ENCODE measurements at regions not wholly inside any gene's neighbourhood (a gene's known extent, or its start where the extent isn't known, plus 50 kb on each side); places are given as distances from the start of the nearest gene placed in this dataset.

DNA sequence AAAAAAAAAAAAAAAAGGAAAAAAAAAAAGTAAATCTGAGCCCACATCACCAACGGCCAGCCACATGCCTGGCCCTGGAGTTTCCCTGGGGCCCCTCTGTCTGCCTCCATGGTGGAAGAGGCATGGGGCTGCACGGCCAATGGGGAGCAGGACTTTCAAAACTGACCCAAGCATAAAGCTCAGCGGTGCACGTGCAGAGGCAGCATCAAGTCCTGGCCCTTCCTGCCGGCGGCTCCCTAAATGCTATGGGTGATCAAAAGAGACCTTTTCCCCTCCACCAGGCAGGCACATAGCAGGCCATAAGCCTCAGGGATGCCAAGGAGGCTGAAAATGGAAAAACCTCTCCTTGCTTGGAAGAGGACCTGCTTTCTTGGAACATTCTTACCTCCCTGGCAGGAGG is 94.3 kb downstream of the OAT start:
- H3K27me3 ChIP-seq (replicated peaks in 1 of 2; ENCODE audit: control insufficient read depth in 2 of 2, insufficient read depth in 2 of 2, low read length in 1 of 2): no peaks in the 10 kb centered on the region
- intact Hi-C loops (cut with micrococcal nuclease; ENCODE audit: unreplicated experiment): no loop called here
- H3K4me1 ChIP-seq (ENCODE audit: control insufficient read depth, insufficient read depth, low read length): no peaks in the 10 kb centered on the region
- ATAC-seq (no peak), FAIRE-seq (no peak), DNase-seq (ENCODE audit: low read depth, low spot score) (no peak)
- no peaks in the 10 kb centered on the region; the same call in 2 of the 3 replicates for H3K9me3 ChIP-seq (replicated peaks; ENCODE audit: control insufficient read depth, insufficient read depth, low read length)
- CTCF ChIA-PET: interaction anchor here (1.0 kb wide), 1 partner anchor 296 kb away, joined by 3 read pairs; no protein-coding TSS in a partner anchor
- no peak overlapping the region for H3K9ac ChIP-seq (ENCODE audit: control insufficient read depth, insufficient read depth, low read length)
- RAD21 ChIA-PET (ENCODE audit: unreplicated experiment): interaction anchor here (0.7 kb wide), 2 partner anchors 51 to 303 kb away, joined by 4 to 5 read pairs; no protein-coding TSS in a partner anchor
- WGBS (ENCODE audit: insufficient coverage, insufficient replicate concordance, low lambda C conversion rate, missing lambda C conversion rate): 44% methylated on average over 6 of the region's 6 CpGs
- POLR2A ChIA-PET: no interaction called here
- SMC1A ChIA-PET (ENCODE audit: uncharacterized antibody, unreplicated experiment): no interaction called here
- H3K27ac ChIP-seq (ENCODE audit: control insufficient read depth, insufficient read depth): no peak overlapping the region
- no peaks in the 10 kb centered on the region for H3K36me3 ChIP-seq (ENCODE audit: control insufficient read depth in 2 of 2, insufficient read depth in 2 of 2, low read length in 1 of 2)
- H3K79me2 ChIP-seq (ENCODE audit: control insufficient read depth, insufficient read depth, low read length): no peaks in the 10 kb centered on the region
- TF ChIP-seq NR2C1 (IDR thresholded peaks at IDR 0.05): no peak
- TF ChIP-seq SMC3 (IDR thresholded peaks at IDR 0.05; ENCODE audit: borderline replicate concordance, low read length): no peak
- TF ChIP-seq ZSCAN29 (IDR thresholded peaks at IDR 0.05): no peak
- TF ChIP-seq PML (IDR thresholded peaks at IDR 0.05; ENCODE audit: low read length): no peak
- no peak for TF ChIP-seq SUZ12 (IDR thresholded peaks at IDR 0.05; ENCODE audit: unreplicated experiment)
- TF ChIP-seq RELB (IDR thresholded peaks at IDR 0.05; ENCODE audit: low read depth): no peak
- TF ChIP-seq MYB (IDR thresholded peaks at IDR 0.05; ENCODE audit: borderline replicate concordance, low read depth, low read length): no peak
- TF ChIP-seq RUNX3 (IDR thresholded peaks at IDR 0.05; ENCODE audit: low read length): no peak
- no peak for TF ChIP-seq TCF7 (IDR thresholded peaks at IDR 0.05; ENCODE audit: borderline replicate concordance)
- no peak for TF ChIP-seq RFX5 (IDR thresholded peaks at IDR 0.05; ENCODE audit: low read depth, low read length)
- TF ChIP-seq YBX1 (IDR thresholded peaks at IDR 0.05): no peak
- TF ChIP-seq NBN (IDR thresholded peaks at IDR 0.05): no peak
- no peaks in the 10 kb centered on the region for H4K20me1 ChIP-seq (ENCODE audit: control insufficient read depth, insufficient read depth)
- no peak overlapping the region for H3K4me3 ChIP-seq
- no peak overlapping the region for H3K4me2 ChIP-seq (ENCODE audit: control insufficient read depth, insufficient read depth)
- no peak overlapping the region for H2AFZ ChIP-seq (ENCODE audit: control insufficient read depth, low read depth, low read length)
- in situ Hi-C loops (cut with MboI): no loop called here
- no TSS peak for BruUV-seq (replicated peaks)

Measured in GM12878 (cell line).